Right atrium auricular region (tissue), 2 donors: ENCODE measurements at regions not wholly inside any gene's neighbourhood (a gene's known extent, or its start where the extent isn't known, plus 50 kb on each side); places are given as distances from the start of the nearest gene placed in this dataset.

Experiments
- DNase-seq: peaks from one replicate; pipeline ENCODE4 v3.0.0-alpha.2; 2019; ENCODE audit warnings: low spot score
- H3K27ac ChIP-seq, 2 donors: fragments of 200-600 bp; sonication (generic); 1 replicate in 1 of 2; 2 replicates in 1 of 2; pipeline ENCODE4 v1.5.1; 2016 to 2019
- H3K27me3 ChIP-seq, 2 donors: fragments of 200-600 bp; sonication (generic); one replicate each; pipeline versions ENCODE4 v1.5.1 to v1.6.0; 2017 to 2019
- H3K36me3 ChIP-seq: fragments of 200-600 bp; sonication (generic); one replicate; pipeline ENCODE4 v1.5.1; 2016
- H3K4me1 ChIP-seq, 2 donors: fragments of 200-600 bp; sonication (generic); one replicate each; pipeline versions ENCODE4 v1.5.1 to v1.6.0; 2017 to 2019
- H3K4me3 ChIP-seq, 2 donors: fragments of 200-600 bp; sonication (generic); 1 replicate in 1 of 2; 2 replicates in 1 of 2; pipeline ENCODE4 v1.5.1; 2017 to 2019; ENCODE audit warnings: mild to moderate bottlenecking in 1 of 2, moderate library complexity in 1 of 2
- H3K9me3 ChIP-seq, 2 donors: fragments of 200-600 bp; sonication (generic); one replicate each; pipeline ENCODE4 v1.5.1; 2019
- TF ChIP-seq, protein P1 (sequence below), 2 donors: fragments of 200-600 bp; sonication (generic); IDR thresholded peaks; one replicate each; pipeline ENCODE4 v1.5.1; 2019; ENCODE audit warnings: antibody characterized with exemption in 2 of 2

DNA sequence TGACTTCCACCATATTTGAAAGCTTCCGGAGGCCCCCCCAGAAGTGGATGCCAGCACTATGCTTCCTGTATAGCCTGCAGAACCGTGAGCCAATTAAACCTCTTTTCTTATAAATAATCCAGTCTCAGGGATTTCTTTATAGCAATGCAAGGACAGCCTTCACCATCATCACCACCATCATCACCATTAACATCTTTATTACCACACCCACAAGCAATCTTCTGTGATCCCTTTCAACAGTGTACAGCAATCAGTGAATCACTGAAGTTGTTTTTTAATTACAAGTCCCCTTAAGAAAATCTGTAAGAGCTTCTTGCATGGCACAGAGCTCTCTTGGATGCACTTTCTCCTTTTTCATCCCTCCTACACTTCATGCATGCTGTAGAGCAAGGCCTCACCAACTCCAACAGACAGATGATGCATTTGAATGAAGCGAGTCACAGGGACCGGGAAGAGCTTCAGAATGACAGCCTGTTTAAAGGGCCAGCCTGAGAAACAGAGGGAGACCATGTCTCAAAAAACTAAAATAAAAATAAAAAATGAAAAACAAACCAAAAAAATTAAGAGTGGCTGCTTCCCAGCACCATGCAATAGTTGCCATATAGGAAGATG is 83.6 kb upstream of the VASH1 start:
- H3K36me3 ChIP-seq, result no peaks in the 10 kb centered on the region
- no peak for DNase-seq
- TF ChIP-seq, protein P1, sequence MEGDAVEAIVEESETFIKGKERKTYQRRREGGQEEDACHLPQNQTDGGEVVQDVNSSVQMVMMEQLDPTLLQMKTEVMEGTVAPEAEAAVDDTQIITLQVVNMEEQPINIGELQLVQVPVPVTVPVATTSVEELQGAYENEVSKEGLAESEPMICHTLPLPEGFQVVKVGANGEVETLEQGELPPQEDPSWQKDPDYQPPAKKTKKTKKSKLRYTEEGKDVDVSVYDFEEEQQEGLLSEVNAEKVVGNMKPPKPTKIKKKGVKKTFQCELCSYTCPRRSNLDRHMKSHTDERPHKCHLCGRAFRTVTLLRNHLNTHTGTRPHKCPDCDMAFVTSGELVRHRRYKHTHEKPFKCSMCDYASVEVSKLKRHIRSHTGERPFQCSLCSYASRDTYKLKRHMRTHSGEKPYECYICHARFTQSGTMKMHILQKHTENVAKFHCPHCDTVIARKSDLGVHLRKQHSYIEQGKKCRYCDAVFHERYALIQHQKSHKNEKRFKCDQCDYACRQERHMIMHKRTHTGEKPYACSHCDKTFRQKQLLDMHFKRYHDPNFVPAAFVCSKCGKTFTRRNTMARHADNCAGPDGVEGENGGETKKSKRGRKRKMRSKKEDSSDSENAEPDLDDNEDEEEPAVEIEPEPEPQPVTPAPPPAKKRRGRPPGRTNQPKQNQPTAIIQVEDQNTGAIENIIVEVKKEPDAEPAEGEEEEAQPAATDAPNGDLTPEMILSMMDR (IDR thresholded peaks at IDR 0.05), result no peak
- H3K4me3 ChIP-seq, result no peak overlapping the region
- no peaks in the 10 kb centered on the region for H3K27me3 ChIP-seq
- no peaks in the 10 kb centered on the region for H3K4me1 ChIP-seq
- H3K9me3 ChIP-seq, result peaks cover 0 to 18% of the 10 kb centered on the region in 2 donors
- no peak overlapping the region for H3K27ac ChIP-seq

DNA sequence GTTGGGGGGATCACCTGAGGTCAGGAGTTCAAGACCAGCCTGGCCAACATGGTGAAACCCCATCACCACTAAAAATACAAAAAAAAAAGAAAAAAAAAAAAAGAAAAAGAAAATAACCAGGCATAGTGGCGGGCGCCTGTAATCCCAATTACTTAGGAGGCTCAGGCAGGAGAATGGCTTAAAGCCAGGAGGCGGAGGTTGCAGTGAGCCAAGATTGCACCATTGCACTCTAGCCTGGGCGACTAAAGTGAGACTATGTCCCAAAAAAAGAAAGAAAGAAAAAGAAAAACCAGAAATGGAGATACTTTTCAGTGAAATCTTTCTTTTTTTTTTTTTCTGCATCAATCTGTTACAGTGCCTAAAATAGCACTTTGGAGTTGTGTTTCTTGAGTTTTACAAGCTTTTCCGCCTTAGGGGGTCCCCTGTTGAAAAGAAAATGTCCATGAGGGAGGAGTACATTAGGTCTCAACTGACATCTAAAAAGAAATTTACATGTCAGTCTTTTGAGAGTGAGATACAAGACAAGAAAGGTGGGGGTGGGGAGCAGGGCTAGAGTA is 82.9 kb upstream of the VASH1 start:
- Histone ChIP-seq H3K27ac (no peak overlapping the region), H3K27me3 (no peaks in the 10 kb centered on the region), H3K4me1 (no peaks in the 10 kb centered on the region), H3K36me3 (no peaks in the 10 kb centered on the region), H3K4me3 (no peak overlapping the region), H3K9me3 (peaks cover 0 to 25% of the 10 kb centered on the region in 2 donors)
- TF ChIP-seq, protein P1 (IDR thresholded peaks at IDR 0.05), result no peak
- DNase-seq, result no peak

DNA sequence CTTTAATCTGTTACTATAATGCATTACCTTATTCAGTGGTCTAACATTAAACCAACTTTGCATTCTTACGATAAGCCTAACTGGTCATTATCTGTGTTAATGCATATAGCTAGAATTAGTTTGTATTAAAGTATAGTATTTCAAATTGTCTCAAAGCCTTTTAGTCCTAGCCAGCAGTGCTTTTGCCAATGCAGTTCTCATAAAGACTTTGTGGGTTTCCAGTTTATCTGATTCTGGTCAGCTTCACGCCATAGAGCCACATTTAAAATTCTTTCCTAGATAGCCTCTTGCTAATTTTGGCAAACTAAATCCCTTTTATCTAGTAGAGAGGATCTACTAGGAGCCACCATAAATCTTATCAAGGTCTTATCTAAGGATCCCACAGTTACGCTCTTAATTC is 78.9 kb upstream of the VASH1 start:
- H3K4me1 ChIP-seq, result no peaks in the 10 kb centered on the region
- no peaks in the 10 kb centered on the region for H3K27me3 ChIP-seq
- H3K4me3 ChIP-seq, result no peak overlapping the region
- peaks cover 0 to 38% of the 10 kb centered on the region in 2 donors for H3K9me3 ChIP-seq
- TF ChIP-seq, protein P1 (IDR thresholded peaks at IDR 0.05), result no peak
- no peak overlapping the region for H3K27ac ChIP-seq
- no peak for DNase-seq
- no peaks in the 10 kb centered on the region for H3K36me3 ChIP-seq

DNA sequence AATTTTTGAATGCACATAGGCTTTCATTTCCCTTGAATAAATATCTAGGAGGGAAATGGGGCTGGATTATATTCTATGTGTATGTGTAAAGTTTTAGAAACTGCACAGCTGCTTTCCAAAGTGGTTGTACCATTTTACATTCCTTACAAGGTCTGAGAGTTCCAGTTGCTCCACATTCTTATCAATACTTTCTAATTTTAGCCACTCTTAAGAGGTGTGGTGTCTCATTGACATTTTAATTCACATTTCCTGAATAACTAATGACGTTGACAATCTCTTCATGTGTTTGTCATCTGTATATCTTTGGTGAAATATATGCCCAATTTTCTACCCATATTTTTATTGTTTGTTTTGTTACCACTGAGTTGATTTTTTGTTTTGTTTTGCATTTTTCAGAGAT is 74.6 kb upstream of the VASH1 start:
- TF ChIP-seq, protein P1 (IDR thresholded peaks at IDR 0.05), result no peak
- no peak overlapping the region for H3K4me3 ChIP-seq
- H3K27ac ChIP-seq, result no peak overlapping the region
- no peaks in the 10 kb centered on the region for H3K27me3 ChIP-seq
- no peaks in the 10 kb centered on the region for H3K36me3 ChIP-seq
- peaks cover 0 to 45% of the 10 kb centered on the region in 2 donors for H3K9me3 ChIP-seq
- no peaks in the 10 kb centered on the region for H3K4me1 ChIP-seq
- DNase-seq, result no peak

DNA sequence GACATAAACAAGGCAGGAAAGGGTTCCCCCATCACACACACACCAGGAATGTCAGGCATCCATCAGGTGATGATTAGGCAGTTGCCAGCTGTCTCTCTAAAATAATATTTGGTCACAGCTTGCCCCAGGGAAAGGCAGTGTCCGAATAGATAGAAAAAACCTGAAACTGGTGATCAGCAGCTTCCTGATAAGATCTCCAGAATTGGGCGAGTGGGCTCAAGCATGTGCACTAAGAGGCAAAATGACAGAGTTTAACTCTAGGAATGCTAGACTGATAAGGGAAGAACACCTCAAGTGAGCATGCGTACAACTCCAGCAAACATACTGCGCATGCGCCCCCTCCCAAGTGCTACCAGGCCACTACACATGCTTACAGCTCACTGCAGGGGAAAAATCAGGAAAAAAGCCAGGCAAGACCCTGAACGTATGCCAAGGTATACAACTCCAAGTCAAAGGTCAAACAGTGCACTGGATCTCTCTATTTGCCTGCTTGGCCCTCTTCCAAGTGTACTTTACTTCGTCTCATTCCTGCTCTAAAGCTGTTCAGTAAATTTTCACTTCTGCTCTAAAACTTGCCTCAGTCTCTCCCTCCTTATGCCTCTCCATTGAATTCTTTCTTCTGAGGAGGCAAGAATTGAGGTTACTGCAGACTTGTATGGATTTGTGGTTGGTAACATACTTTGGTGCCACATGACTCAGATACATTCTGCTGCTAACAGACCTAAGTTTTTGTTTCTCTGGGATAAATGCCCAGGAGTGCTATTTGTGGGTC is 73.5 kb upstream of the VASH1 start:
- Histone ChIP-seq H3K9me3 (peaks cover 0 to 33% of the 10 kb centered on the region in 2 donors), H3K27me3 (no peaks in the 10 kb centered on the region), H3K27ac (no peak overlapping the region), H3K4me3 (no peak overlapping the region), H3K4me1 (no peaks in the 10 kb centered on the region), H3K36me3 (no peaks in the 10 kb centered on the region)
- TF ChIP-seq, protein P1 (IDR thresholded peaks at IDR 0.05), result no peak
- DNase-seq, result no peak
